ENCODE measurements at regions not wholly inside any gene's neighbourhood (a gene's known extent, or its start where the extent isn't known, plus 50 kb on each side); places are given as distances from the start of the nearest gene placed in this dataset.

GRCh38 chr12:93299262-93299846 is 78.4 kb upstream of the NUDT4 start:
- TF ChIP-seq, protein P1, sequence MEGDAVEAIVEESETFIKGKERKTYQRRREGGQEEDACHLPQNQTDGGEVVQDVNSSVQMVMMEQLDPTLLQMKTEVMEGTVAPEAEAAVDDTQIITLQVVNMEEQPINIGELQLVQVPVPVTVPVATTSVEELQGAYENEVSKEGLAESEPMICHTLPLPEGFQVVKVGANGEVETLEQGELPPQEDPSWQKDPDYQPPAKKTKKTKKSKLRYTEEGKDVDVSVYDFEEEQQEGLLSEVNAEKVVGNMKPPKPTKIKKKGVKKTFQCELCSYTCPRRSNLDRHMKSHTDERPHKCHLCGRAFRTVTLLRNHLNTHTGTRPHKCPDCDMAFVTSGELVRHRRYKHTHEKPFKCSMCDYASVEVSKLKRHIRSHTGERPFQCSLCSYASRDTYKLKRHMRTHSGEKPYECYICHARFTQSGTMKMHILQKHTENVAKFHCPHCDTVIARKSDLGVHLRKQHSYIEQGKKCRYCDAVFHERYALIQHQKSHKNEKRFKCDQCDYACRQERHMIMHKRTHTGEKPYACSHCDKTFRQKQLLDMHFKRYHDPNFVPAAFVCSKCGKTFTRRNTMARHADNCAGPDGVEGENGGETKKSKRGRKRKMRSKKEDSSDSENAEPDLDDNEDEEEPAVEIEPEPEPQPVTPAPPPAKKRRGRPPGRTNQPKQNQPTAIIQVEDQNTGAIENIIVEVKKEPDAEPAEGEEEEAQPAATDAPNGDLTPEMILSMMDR (IDR thresholded peaks at IDR 0.05; ENCODE audit: poor library complexity), result no peak
- TF ChIP-seq EZH2 (IDR thresholded peaks at IDR 0.05; ENCODE audit: borderline replicate concordance), result no peak
- no peak for TF ChIP-seq EZH2phosphoT487 (IDR thresholded peaks at IDR 0.05; ENCODE audit: low read depth, severe bottlenecking, unreplicated experiment)
